ENCODE measurements at regions not wholly inside any gene's neighbourhood (a gene's known extent, or its start where the extent isn't known, plus 50 kb on each side); places are given as distances from the start of the nearest gene placed in this dataset.

- DNase-seq (ENCODE audit: low read depth, low spot score): no peak
Observed at GRCh38 chr2:64769392-64770044, 115.8 kb upstream of the SERTAD2 start.

DNA sequence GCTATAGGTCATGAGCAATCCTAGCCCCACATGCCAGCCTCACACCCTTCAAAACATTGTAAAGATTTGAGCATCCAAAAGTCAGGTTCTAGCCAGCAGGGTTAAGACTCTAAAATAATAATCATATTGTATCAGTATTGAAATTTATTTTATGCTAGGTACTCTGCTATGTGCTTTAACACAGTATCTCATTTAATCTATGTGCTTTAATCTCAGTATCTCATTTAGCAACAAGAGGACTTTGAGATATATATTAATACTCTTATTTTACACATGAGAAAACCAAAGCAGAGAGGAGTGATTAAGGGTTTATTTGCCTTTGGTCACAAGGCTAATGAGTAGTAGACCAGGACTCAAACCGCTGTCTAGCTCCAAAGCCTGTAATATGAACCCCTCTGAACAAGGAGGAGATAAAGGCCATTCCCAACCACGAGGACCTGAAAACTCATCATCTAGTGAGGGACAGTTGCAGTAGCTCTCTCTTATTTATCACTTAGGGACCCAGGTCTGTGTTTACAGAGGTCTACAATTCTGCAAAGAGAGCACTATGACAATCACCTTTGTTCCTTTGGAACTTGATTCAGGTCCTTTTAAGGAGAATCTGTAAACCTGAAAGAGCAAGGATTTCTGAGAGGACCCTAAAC, 116.5 kb upstream of the SERTAD2 start:
- DNase-seq (ENCODE audit: low read depth, low spot score): no peak

DNA sequence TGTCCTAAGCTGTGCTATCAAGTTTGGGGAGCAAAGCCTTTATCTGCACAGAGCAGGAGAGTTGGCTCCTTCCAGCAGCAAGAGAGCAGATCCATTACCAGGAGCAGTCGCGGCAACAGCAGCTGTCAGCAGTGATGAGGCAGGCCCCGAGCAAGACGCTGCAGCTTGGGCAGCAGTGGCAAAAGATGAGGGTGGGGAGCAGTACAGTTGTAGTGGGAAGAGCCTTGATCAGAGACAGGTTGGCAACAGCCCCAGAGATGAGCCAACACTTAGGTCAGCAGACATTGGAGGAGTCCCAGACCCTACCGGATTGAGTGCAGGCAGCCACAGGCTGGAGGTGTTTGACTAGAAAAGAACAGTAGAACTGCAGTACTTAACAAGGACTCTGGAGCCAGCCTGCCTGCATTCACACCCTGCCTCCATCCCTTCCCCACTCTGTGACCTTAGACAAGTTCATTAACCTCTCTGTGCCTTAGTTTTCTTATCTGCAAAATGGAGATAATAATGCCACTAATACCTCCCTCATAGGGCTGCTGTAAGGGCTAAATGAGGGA, 117.1 kb upstream of the SERTAD2 start:
- no peak for DNase-seq (ENCODE audit: low read depth, low spot score)

DNA sequence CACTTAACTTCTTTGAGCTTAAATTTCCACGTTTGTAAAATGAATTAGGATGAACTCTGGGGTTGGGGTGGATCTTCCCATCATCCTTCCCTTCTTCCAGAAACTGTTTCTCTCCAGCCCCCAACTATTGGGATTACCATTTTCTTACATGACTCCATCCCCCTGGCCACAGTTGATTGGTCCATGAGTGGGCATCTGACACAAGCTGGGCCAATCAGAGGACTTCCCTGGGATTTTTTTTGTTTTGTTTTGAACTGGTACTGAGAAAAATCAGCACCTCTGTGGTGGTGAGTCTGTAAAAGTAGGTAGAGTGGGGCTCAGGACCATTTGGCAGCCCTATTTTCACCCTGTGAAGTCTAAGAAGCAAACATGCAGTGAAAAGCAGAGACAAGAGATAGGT, 118.0 kb upstream of the SERTAD2 start:
- no peak for DNase-seq (ENCODE audit: low read depth, low spot score)

- no peak for DNase-seq (ENCODE audit: low read depth, low spot score)
Observed at GRCh38 chr2:64773461-64774118, 119.9 kb upstream of the SERTAD2 start.

- no peak for DNase-seq (ENCODE audit: low read depth, low spot score)
Observed at GRCh38 chr2:64777841-64778240, 124.1 kb upstream of the SERTAD2 start.

GRCh38 chr2:64779117-64779690, 125.5 kb upstream of the SERTAD2 start:
- DNase-seq (ENCODE audit: low read depth, low spot score): no peak

- DNase-seq (ENCODE audit: low read depth, low spot score): no peak
Observed at GRCh38 chr2:64780041-64780440, 126.3 kb upstream of the SERTAD2 start.

- no peak for DNase-seq (ENCODE audit: low read depth, low spot score)
Observed at GRCh38 chr2:64781711-64782390, 128.1 kb upstream of the SERTAD2 start.

DNA sequence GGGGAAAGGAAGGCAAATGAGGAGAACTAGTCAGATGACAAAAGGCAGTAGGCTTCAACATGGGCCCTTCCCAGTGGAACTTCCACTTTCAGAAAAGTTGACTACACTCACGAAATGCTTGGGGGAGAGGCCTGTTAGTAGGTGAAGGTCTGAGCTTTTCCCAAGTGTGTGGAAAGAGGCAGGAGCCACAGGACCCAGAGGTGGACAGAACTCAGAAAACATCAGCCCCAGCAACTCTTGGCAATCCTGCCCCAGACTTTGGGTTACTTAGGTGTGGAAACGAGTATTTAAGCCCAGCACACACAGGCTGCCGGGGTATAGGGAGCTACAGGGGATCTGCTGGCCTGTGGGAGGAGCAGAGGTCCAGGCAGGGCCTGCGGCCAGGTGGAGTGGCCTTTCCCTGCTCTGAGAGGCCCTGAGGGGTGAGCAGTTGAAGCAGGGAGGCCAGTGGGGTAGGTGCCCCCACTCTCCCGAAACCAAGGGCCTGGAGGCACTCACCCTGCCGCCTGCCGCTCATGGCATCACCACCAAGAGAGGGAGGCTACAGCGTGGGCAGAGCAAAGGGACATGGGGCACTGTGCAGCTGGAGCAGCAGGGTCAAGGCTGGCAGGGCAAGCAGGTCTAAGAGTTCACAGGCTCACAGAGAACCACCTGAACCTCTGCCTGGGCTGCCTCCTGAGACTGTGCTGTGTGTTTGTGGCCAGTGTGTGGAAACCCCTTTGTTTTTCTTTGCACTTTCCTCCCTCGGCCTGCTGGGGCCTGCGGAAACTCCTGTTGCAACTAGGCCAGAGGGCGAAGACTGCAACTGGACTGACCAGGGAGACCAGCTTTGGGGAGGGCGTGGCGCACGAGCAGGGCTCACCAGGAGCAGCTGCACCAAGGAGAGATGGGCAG, 130.7 kb upstream of the SERTAD2 start:
- no peak for DNase-seq (ENCODE audit: low read depth, low spot score)

- no peak for DNase-seq (ENCODE audit: low read depth, low spot score)
Observed at GRCh38 chr2:64785245-64785644, 131.5 kb upstream of the SERTAD2 start.

DNA sequence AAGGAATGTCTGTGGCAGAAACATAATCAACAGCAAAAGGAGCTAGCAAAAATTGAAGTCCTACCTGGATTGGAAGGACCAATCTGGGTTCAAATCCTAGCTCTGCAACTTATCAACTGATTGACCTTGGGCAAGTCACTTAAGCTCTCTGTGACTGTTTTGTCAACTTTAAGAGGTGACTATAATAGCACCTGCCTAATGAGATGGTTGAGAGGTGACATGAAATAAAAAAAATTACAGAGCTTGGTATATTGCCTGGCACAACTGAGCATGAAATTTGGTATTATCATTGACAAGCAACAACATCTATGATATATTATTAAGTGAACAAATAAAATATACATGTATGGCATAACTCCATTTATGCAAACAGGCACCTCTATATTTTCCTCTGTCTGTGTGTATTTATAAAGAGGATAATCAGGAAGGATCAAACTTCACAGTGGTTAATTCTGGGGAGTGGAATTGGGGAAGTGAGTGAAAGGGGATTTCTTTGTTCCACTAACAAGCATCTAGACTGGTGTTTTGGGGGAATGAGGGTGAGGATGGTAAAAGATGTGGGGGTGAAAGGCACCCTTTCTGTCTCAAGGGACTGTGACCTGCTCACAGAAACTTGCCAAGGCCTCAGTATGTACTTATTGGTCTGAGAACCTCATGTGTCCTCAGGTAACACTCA, 132.8 kb upstream of the SERTAD2 start:
- DNase-seq (ENCODE audit: low read depth, low spot score): no peak

- DNase-seq (ENCODE audit: low read depth, low spot score): no peak
Observed at GRCh38 chr2:64787019-64787365, 133.3 kb upstream of the SERTAD2 start.

DNA sequence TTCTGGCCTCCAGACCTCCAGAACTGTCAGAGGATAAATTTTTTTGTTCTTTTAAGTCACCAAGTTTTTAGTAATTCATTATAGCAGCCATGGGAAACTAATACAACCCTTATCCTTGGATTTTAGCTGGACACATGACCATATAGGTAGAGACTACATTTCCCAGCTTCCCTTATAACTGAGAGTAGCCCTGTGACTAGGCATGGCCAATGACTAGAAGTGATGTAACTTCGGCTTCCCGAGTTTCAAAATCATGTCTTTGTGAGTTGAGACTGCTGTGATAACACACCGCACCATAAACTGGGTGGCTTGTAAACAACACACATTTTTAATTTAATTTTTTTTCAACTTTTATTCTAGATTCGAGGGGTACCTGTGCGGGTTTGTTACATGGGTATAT, 134.0 kb upstream of the SERTAD2 start:
- DNase-seq (ENCODE audit: low read depth, low spot score): no peak

DNA sequence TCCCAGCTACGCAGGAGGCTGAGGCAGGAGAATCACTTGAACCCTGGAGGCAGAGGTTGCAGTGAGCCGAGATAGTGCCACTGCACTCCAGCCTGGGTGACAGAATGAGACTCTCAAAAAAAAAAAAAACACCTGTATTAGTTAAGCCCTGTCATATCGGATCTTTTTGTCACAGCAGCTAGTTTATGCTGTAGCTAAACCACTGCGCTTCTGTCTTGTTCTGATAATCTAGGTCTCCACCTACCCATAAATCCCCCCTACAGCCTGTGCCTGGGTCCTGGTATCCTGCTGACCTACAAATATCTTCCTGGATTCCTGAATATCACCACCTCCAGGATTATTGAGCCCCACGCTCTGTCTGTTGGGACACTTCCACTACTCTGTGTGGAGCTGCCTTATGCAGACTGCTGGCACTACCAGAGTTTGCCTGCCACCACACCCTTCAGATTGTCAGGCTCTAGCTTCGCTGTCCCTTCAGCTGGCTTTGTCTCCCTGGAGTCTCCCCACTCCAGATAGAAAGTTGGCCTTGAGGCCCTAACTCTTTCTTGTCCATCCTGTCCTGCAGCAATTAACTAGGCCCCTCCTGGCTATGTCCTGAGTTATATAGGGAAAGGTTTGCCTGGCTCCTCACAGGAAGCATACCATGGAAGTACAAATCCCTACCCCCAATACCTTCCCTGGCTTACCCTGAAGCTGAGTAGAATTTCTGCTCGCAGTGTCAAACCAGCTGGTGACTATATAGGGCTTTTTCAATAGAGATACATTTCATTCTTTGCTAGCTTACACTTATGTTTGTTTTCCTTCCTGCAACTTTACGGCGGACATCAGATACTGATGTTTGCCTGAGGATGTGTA, 136.0 kb upstream of the SERTAD2 start:
- no peak for DNase-seq (ENCODE audit: low read depth, low spot score)

DNA sequence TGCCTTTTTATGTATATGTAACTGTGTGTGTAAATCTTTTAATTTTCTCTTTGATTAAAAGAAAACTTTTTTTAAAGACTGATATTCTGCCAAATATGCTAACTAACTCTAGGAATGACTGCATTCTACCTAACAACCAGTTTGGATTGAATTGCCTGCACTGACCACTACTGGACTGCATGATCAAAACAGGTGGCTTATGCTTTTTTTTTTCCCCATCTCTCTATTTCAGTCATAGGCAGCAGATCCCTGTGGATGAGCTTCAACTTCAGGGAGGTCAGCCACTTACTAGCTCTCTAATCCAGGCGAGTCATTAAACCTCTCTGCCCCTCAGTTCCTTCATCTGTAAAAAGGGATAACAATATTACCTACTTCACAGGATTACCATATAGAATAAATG, 138.6 kb upstream of the SERTAD2 start:
- no peak for DNase-seq (ENCODE audit: low read depth, low spot score)

GRCh38 chr2:64792995-64793639, 139.4 kb upstream of the SERTAD2 start:
- no peak for DNase-seq (ENCODE audit: low read depth, low spot score)

- no peak for DNase-seq (ENCODE audit: low read depth, low spot score)
Observed at GRCh38 chr2:64793701-64794100, 140.0 kb upstream of the SERTAD2 start.

DNA sequence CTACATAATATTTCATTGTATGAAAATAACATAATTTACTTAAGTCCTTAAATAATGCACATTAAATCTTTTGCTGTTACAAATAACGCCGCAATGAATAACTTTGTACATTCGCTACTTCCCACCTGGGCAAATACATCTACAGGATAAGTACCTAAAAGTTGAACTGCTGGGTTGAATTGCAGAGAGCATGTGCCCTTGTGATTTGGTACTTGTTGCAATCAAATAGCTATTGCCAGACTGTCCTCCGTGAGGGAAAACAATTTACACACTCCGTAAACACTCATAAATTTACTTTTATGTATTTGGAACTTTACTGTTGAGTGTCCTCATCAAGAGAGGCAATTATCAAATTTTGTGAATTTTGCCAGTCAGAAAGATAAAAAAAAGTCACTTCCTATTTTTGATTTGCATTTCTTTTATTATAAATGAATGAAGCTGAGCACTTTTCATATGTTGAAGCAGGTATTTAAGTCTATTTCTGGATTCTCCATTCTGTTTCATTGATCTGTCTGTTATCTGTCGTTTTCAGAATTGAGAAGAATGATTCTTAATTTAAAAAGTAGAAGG, 140.8 kb upstream of the SERTAD2 start:
- DNase-seq (ENCODE audit: low read depth, low spot score): no peak
